OCI-LY1 (cell line): ENCODE measurements at regions not wholly inside any gene's neighbourhood (a gene's known extent, or its start where the extent isn't known, plus 50 kb on each side); places are given as distances from the start of the nearest gene placed in this dataset.
"Not testable (repeated sequence)": the region's sequence is repeated elsewhere in the genome, so short reads cannot be mapped to it uniquely, and the experiment has no call there.

Source experiments
- EZH2 ChIP-seq: fragments of 200-600 bp; sonication (generic), shearing (Covaris generic); IDR thresholded peaks from 2 replicates; pipeline ENCODE4 v1.8.0; 2017; ENCODE audit warnings: borderline replicate concordance, mixed run types, mild to moderate bottlenecking, antibody characterized with exemption, low read length, moderate library complexity, mixed read lengths
- TF ChIP-seq, protein P1 (sequence below): fragments of 200-600 bp; sonication (generic), shearing (Covaris generic); IDR thresholded peaks from 2 replicates; pipeline ENCODE4 v1.5.1; 2017; ENCODE audit warnings: mild to moderate bottlenecking, antibody characterized with exemption, low read length, moderate library complexity, mixed read lengths

DNA sequence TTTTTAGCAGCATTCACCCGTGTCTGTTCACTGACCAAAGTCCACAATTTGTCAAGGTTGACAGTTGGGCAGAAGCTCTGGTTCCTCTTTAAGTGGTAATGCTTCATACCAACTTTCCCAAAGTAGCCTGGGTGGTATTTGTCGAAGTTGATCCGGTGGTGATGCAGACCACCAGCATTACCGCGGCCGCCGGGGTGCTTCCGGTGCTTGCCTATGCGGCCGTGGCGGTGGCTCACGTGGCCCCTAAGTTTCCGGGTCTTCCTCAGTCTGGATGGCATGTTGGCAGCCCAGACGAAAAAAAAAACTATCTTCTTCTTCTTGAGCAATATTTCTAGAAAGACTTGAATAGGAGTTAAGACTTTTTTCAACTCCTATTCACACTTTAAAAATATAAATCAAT lies 151.4 kb upstream of the RGS17 start:
- TF ChIP-seq, protein P1, sequence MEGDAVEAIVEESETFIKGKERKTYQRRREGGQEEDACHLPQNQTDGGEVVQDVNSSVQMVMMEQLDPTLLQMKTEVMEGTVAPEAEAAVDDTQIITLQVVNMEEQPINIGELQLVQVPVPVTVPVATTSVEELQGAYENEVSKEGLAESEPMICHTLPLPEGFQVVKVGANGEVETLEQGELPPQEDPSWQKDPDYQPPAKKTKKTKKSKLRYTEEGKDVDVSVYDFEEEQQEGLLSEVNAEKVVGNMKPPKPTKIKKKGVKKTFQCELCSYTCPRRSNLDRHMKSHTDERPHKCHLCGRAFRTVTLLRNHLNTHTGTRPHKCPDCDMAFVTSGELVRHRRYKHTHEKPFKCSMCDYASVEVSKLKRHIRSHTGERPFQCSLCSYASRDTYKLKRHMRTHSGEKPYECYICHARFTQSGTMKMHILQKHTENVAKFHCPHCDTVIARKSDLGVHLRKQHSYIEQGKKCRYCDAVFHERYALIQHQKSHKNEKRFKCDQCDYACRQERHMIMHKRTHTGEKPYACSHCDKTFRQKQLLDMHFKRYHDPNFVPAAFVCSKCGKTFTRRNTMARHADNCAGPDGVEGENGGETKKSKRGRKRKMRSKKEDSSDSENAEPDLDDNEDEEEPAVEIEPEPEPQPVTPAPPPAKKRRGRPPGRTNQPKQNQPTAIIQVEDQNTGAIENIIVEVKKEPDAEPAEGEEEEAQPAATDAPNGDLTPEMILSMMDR: not testable (repeated sequence)
- TF ChIP-seq EZH2: not testable (repeated sequence)
